ACC112 (cell line): ENCODE measurements at regions not wholly inside any gene's neighbourhood (a gene's known extent, or its start where the extent isn't known, plus 50 kb on each side); places are given as distances from the start of the nearest gene placed in this dataset.
"Not testable (repeated sequence)": the region's sequence is repeated elsewhere in the genome, so short reads cannot be mapped to it uniquely, and the experiment has no call there.

Source experiments
- H2AFZ ChIP-seq: fragments of 200-600 bp; sonication (generic); one replicate; pipeline ENCODE4 v1.6.0; 2017; ENCODE audit warnings: antibody characterized with exemption, low read length; ENCODE audit not compliant: unreplicated experiment
- H3K27ac ChIP-seq: fragments of 200-600 bp; sonication (generic); 2 replicates; pipeline ENCODE4 v1.5.1; 2014; ENCODE audit warnings: low read depth, mild to moderate bottlenecking, antibody characterized with exemption, low read length, moderate library complexity
- H3K27me3 ChIP-seq: fragments of 200-600 bp; sonication (generic); 2 replicates; pipeline ENCODE4 v1.6.1; 2014; ENCODE audit warnings: mild to moderate bottlenecking, antibody characterized with exemption, low read length, moderate library complexity, mixed read lengths; ENCODE audit not compliant: insufficient read depth
- H3K36me3 ChIP-seq: fragments of 200-600 bp; sonication (generic); 2 replicates; pipeline ENCODE4 v1.6.1; 2016; ENCODE audit warnings: mild to moderate bottlenecking, antibody characterized with exemption, low read length, moderate library complexity, mixed read lengths; ENCODE audit not compliant: insufficient read depth
- H3K4me1 ChIP-seq: fragments of 200-600 bp; sonication (generic); one replicate; pipeline ENCODE4 v1.6.1; 2016; ENCODE audit warnings: low read length, mixed read lengths; ENCODE audit not compliant: insufficient read depth, unreplicated experiment, control insufficient read depth
- H3K4me3 ChIP-seq: fragments of 200-600 bp; sonication (generic); 2 replicates; pipeline ENCODE4 v1.5.1; 2014; ENCODE audit warnings: mild to moderate bottlenecking, low read depth, low read length
- H3K79me2 ChIP-seq: fragments of 200-600 bp; sonication (generic); one replicate; pipeline ENCODE4 v1.6.0; 2016; ENCODE audit warnings: low read length; ENCODE audit not compliant: control insufficient read depth, unreplicated experiment, insufficient read depth

- Histone ChIP-seq H3K27ac (no peak overlapping the region), H2AFZ (no peak overlapping the region), H3K36me3 (no peaks in the 10 kb centered on the region), H3K79me2 (no peaks in the 10 kb centered on the region), H3K27me3 (peaks cover 13% of the 10 kb centered on the region), H3K4me1 (no peaks in the 10 kb centered on the region), H3K4me3 (no peak overlapping the region)
Measured at GRCh38 chr17:5980941-5981340, 89.2 kb upstream of the WSCD1 start.

- no peaks in the 10 kb centered on the region for H3K36me3 ChIP-seq
Measured at GRCh38 chr17:5986644-5987043, 83.5 kb upstream of the WSCD1 start.

GRCh38 chr17:6000426-6000825 is 69.8 kb upstream of the WSCD1 start:
- Histone ChIP-seq H2AFZ (no peak overlapping the region), H3K27ac (no peak overlapping the region), H3K4me3 (no peak overlapping the region), H3K4me1 (peaks cover 16% of the 10 kb centered on the region), H3K79me2 (no peaks in the 10 kb centered on the region), H3K27me3 (no peaks in the 10 kb centered on the region), H3K36me3 (no peaks in the 10 kb centered on the region)

More at GRCh38 chr17:5986644-5987043, 83.5 kb upstream of the WSCD1 start:
- peaks cover 6% of the 10 kb centered on the region; the same call in 1 of the 2 replicates for H3K27me3 ChIP-seq
- H3K4me1 ChIP-seq: no peaks in the 10 kb centered on the region
- H3K79me2 ChIP-seq: no peaks in the 10 kb centered on the region
- H3K4me3 ChIP-seq: no peak overlapping the region
- no peak overlapping the region for H2AFZ ChIP-seq
- no peak overlapping the region for H3K27ac ChIP-seq

GRCh38 chr17:6003221-6003620 is 67.0 kb upstream of the WSCD1 start:
- H3K27me3 ChIP-seq, H3K36me3 ChIP-seq, H3K79me2 ChIP-seq: not testable (repeated sequence)
- peak overlapping the region; percentile 12; the same call in 1 of the 2 replicates for H3K4me3 ChIP-seq
- H3K27ac ChIP-seq: peak overlapping the region; percentile 77
- peak overlapping the region; percentile 38 for H2AFZ ChIP-seq
- H3K4me1 ChIP-seq: peaks cover 16% of the 10 kb centered on the region

GRCh38 chr17:6005939-6006338 is 64.2 kb upstream of the WSCD1 start:
- peaks cover 16% of the 10 kb centered on the region for H3K4me1 ChIP-seq
- H2AFZ ChIP-seq: no peak overlapping the region
- no peak overlapping the region for H3K4me3 ChIP-seq
- no peaks in the 10 kb centered on the region for H3K27me3 ChIP-seq
- H3K36me3 ChIP-seq: no peaks in the 10 kb centered on the region
- H3K79me2 ChIP-seq: no peaks in the 10 kb centered on the region
- no peak overlapping the region for H3K27ac ChIP-seq

GRCh38 chr17:6011206-6011605 is 59.0 kb upstream of the WSCD1 start:
- H3K4me3 ChIP-seq: no peak overlapping the region
- H3K36me3 ChIP-seq: no peaks in the 10 kb centered on the region
- H3K27me3 ChIP-seq: no peaks in the 10 kb centered on the region
- no peaks in the 10 kb centered on the region for H3K4me1 ChIP-seq
- no peak overlapping the region for H3K27ac ChIP-seq
- no peaks in the 10 kb centered on the region for H3K79me2 ChIP-seq
- H2AFZ ChIP-seq: no peak overlapping the region

GRCh38 chr17:6018788-6019187 is 51.4 kb upstream of the WSCD1 start:
- Histone ChIP-seq H3K27ac (no peak overlapping the region), H3K36me3 (no peaks in the 10 kb centered on the region), H3K4me1 (no peaks in the 10 kb centered on the region), H2AFZ (no peak overlapping the region), H3K4me3 (no peak overlapping the region), H3K79me2 (no peaks in the 10 kb centered on the region), H3K27me3 (peaks cover 5% of the 10 kb centered on the region)

- H2AFZ ChIP-seq: no peak overlapping the region
- H3K4me3 ChIP-seq: no peak overlapping the region
- no peaks in the 10 kb centered on the region for H3K36me3 ChIP-seq
- H3K4me1 ChIP-seq: no peaks in the 10 kb centered on the region
- no peak overlapping the region for H3K27ac ChIP-seq
- peaks cover 9% of the 10 kb centered on the region for H3K27me3 ChIP-seq
- H3K79me2 ChIP-seq: no peaks in the 10 kb centered on the region
Measured at GRCh38 chr17:6019959-6020358, 50.2 kb upstream of the WSCD1 start.

- Histone ChIP-seq H2AFZ (no peak overlapping the region), H3K79me2 (no peaks in the 10 kb centered on the region), H3K27ac (no peak overlapping the region), H3K4me3 (no peak overlapping the region), H3K36me3 (no peaks in the 10 kb centered on the region), H3K4me1 (no peaks in the 10 kb centered on the region), H3K27me3 (peaks cover 14% of the 10 kb centered on the region)
Measured at GRCh38 chr17:6020376-6021010, 49.7 kb upstream of the WSCD1 start.
